Chondrocyte (in vitro differentiated cells): ENCODE measurements at regions not wholly inside any gene's neighbourhood (a gene's known extent, or its start where the extent isn't known, plus 50 kb on each side); places are given as distances from the start of the nearest gene placed in this dataset.

Experiments
- DNase-seq: peaks from one replicate; pipeline ENCODE4 v3.0.0; 2021; ENCODE audit warnings: mixed read lengths, low spot score
- H3K27ac Mint-ChIP-seq: one replicate; pipeline ENCODE4 v1.8.0; 2021; ENCODE audit warnings: mild to moderate bottlenecking, moderate library complexity, mixed read lengths; ENCODE audit not compliant: unreplicated experiment
- H3K27me3 Mint-ChIP-seq: 2 replicates; pipeline ENCODE4 v1.8.0; 2021; ENCODE audit warnings: low read depth, mixed read lengths
- H3K36me3 Mint-ChIP-seq: 2 replicates; pipeline ENCODE4 v1.8.0; 2021; ENCODE audit warnings: low read depth, mixed read lengths
- H3K4me1 Mint-ChIP-seq: 2 replicates; pipeline ENCODE4 v1.8.0; 2021; ENCODE audit warnings: low read depth, mild to moderate bottlenecking, mixed read lengths
- H3K4me3 Mint-ChIP-seq: one replicate; pipeline ENCODE4 v1.8.0; 2021; ENCODE audit warnings: mild to moderate bottlenecking, moderate library complexity, mixed read lengths; ENCODE audit not compliant: unreplicated experiment
- H3K9me3 Mint-ChIP-seq: 2 replicates; pipeline ENCODE4 v1.8.0; 2021; ENCODE audit warnings: low read depth, mixed read lengths
- CTCF ChIP-seq: fragments of 200-600 bp; sonication (generic); IDR thresholded peaks from 2 replicates; pipeline ENCODE4 v1.5.0; 2021; ENCODE audit warnings: antibody characterized with exemption, mild to moderate bottlenecking, moderate library complexity

- no peak for TF ChIP-seq CTCF
- Mint-ChIP-seq H3K27me3 (peaks cover 5% of the 10 kb centered on the region), H3K4me3 (no peak overlapping the region), H3K36me3 (peaks cover 4% of the 10 kb centered on the region), H3K4me1 (no peaks in the 10 kb centered on the region), H3K27ac (no peak overlapping the region), H3K9me3 (peaks cover 31% of the 10 kb centered on the region)
- no peak for DNase-seq
Measured at GRCh38 chr11:79705648-79706047, 264.8 kb upstream of the TENM4 start.

- DNase-seq, result no peak
- Mint-ChIP-seq H3K9me3 (peaks cover 34% of the 10 kb centered on the region), H3K27me3 (peaks cover 6% of the 10 kb centered on the region), H3K4me1 (no peaks in the 10 kb centered on the region), H3K4me3 (no peak overlapping the region), H3K36me3 (peaks cover 4% of the 10 kb centered on the region), H3K27ac (no peak overlapping the region)
- TF ChIP-seq CTCF, result no peak
Measured at GRCh38 chr11:79702303-79702702, 261.5 kb upstream of the TENM4 start.

GRCh38 chr11:79699246-79699645 lies 258.4 kb upstream of the TENM4 start:
- H3K4me1 Mint-ChIP-seq, result no peaks in the 10 kb centered on the region
- peaks cover 33% of the 10 kb centered on the region for H3K9me3 Mint-ChIP-seq
- peaks cover 4% of the 10 kb centered on the region for H3K36me3 Mint-ChIP-seq
- no peak for DNase-seq
- H3K4me3 Mint-ChIP-seq, result no peak overlapping the region
- no peak for TF ChIP-seq CTCF
- no peak overlapping the region for H3K27ac Mint-ChIP-seq
- peaks cover 9% of the 10 kb centered on the region for H3K27me3 Mint-ChIP-seq

GRCh38 chr11:79697905-79698304 lies 257.1 kb upstream of the TENM4 start:
- Mint-ChIP-seq H3K36me3 (peaks cover 1% of the 10 kb centered on the region), H3K27ac (no peak overlapping the region), H3K27me3 (peaks cover 7% of the 10 kb centered on the region), H3K4me3 (no peak overlapping the region), H3K9me3 (peaks cover 23% of the 10 kb centered on the region), H3K4me1 (no peaks in the 10 kb centered on the region)
- TF ChIP-seq CTCF, result no peak
- no peak for DNase-seq

- H3K4me3 Mint-ChIP-seq, result no peak overlapping the region
- H3K4me1 Mint-ChIP-seq, result no peaks in the 10 kb centered on the region
- TF ChIP-seq CTCF, result no peak
- DNase-seq, result no peak
- no peaks in the 10 kb centered on the region for H3K36me3 Mint-ChIP-seq
- no peaks in the 10 kb centered on the region for H3K9me3 Mint-ChIP-seq
- no peak overlapping the region for H3K27ac Mint-ChIP-seq
- H3K27me3 Mint-ChIP-seq, result peaks cover 14% of the 10 kb centered on the region
Measured at GRCh38 chr11:79694368-79694767, 253.5 kb upstream of the TENM4 start.
